ENCODE measurements at regions not wholly inside any gene's neighbourhood (a gene's known extent, or its start where the extent isn't known, plus 50 kb on each side); places are given as distances from the start of the nearest gene placed in this dataset.
"Not testable (repeated sequence)": the region's sequence is repeated elsewhere in the genome, so short reads cannot be mapped to it uniquely, and the experiment has no call there.

GRCh38 chr1:104125266-104125665 is 375.6 kb downstream of the AMY1C start:
- TF ChIP-seq CTCF (IDR thresholded peaks at IDR 0.05; ENCODE audit: insufficient read depth, low read length) = no peak
- TF ChIP-seq SPI1 (IDR thresholded peaks at IDR 0.05; ENCODE audit: borderline replicate concordance, low read depth) = no peak
- no peak for TF ChIP-seq POLR2AphosphoS5 (IDR thresholded peaks at IDR 0.05; ENCODE audit: low read depth)
- no peak for TF ChIP-seq REST (IDR thresholded peaks at IDR 0.05; ENCODE audit: insufficient replicate concordance, low read depth)
- TF ChIP-seq GABPA (IDR thresholded peaks at IDR 0.05; ENCODE audit: low read depth) = no peak
- Histone ChIP-seq H3K27me3 (ENCODE audit: insufficient read depth, poor library complexity, severe bottlenecking) (no peaks in the 10 kb centered on the region), H3K4me3 (replicated peaks; ENCODE audit: insufficient read depth, low read length) (no peak overlapping the region), H3K27ac (replicated peaks) (no peak overlapping the region)
- DNase-seq (ENCODE audit: low read depth in 1 of 2, low spot score in 1 of 2) = no peak

GRCh38 chr1:104125970-104126369 is 376.3 kb downstream of the AMY1C start:
- no peaks in the 10 kb centered on the region for H3K27me3 ChIP-seq (ENCODE audit: insufficient read depth, poor library complexity, severe bottlenecking)
- TF ChIP-seq REST (IDR thresholded peaks at IDR 0.05; ENCODE audit: insufficient replicate concordance, low read depth) = no peak
- no peak overlapping the region for H3K4me3 ChIP-seq (replicated peaks; ENCODE audit: insufficient read depth, low read length)
- no peak for DNase-seq (ENCODE audit: low read depth in 1 of 2, low spot score in 1 of 2)
- H3K27ac ChIP-seq (replicated peaks) = no peak overlapping the region

- Histone ChIP-seq H3K27me3 (ENCODE audit: insufficient read depth, poor library complexity, severe bottlenecking) (no peaks in the 10 kb centered on the region), H3K27ac (replicated peaks) (no peak overlapping the region), H3K4me3 (replicated peaks; ENCODE audit: insufficient read depth, low read length) (no peak overlapping the region)
- DNase-seq (ENCODE audit: low read depth in 1 of 2, low spot score in 1 of 2) = no peak
- TF ChIP-seq GABPA (IDR thresholded peaks at IDR 0.05; ENCODE audit: low read depth) = no peak
- TF ChIP-seq POLR2AphosphoS5 (IDR thresholded peaks at IDR 0.05; ENCODE audit: low read depth) = no peak
- TF ChIP-seq CTCF (IDR thresholded peaks at IDR 0.05; ENCODE audit: insufficient read depth, low read length) = peak; percentile 7
- no peak for TF ChIP-seq SPI1 (IDR thresholded peaks at IDR 0.05; ENCODE audit: borderline replicate concordance, low read depth)
Observed at GRCh38 chr1:104132382-104132973, 382.8 kb downstream of the AMY1C start.

- H3K27me3 ChIP-seq (ENCODE audit: insufficient read depth, poor library complexity, severe bottlenecking); H3K4me3 ChIP-seq (replicated peaks; ENCODE audit: insufficient read depth, low read length); H3K27ac ChIP-seq (replicated peaks); DNase-seq (ENCODE audit: low read depth in 1 of 2, low spot score in 1 of 2): not testable (repeated sequence)
Observed at GRCh38 chr1:104135036-104135435, 385.3 kb downstream of the AMY1C start.

GRCh38 chr1:104136621-104137020 is 386.9 kb downstream of the AMY1C start:
- no peak for DNase-seq (ENCODE audit: low read depth in 1 of 2, low spot score in 1 of 2)
- TF ChIP-seq REST (IDR thresholded peaks at IDR 0.05; ENCODE audit: insufficient replicate concordance, low read depth) (no peak), SPI1 (IDR thresholded peaks at IDR 0.05; ENCODE audit: borderline replicate concordance, low read depth) (no peak), GABPA (IDR thresholded peaks at IDR 0.05; ENCODE audit: low read depth) (no peak), CTCF (IDR thresholded peaks at IDR 0.05; ENCODE audit: insufficient read depth, low read length) (no peak)
- no peak overlapping the region for H3K27ac ChIP-seq (replicated peaks)
- no peak overlapping the region for H3K4me3 ChIP-seq (replicated peaks; ENCODE audit: insufficient read depth, low read length)
- H3K27me3 ChIP-seq (ENCODE audit: insufficient read depth, poor library complexity, severe bottlenecking) = no peaks in the 10 kb centered on the region
